ENCODE measurements at regions not wholly inside any gene's neighbourhood (a gene's known extent, or its start where the extent isn't known, plus 50 kb on each side); places are given as distances from the start of the nearest gene placed in this dataset.

GRCh38 chr20:41672282-41672681 lies 54.1 kb upstream of the CHD6 start:
- TF ChIP-seq POLR2AphosphoS5 (IDR thresholded peaks at IDR 0.05; ENCODE audit: low read depth) (no peak), CTCF (IDR thresholded peaks at IDR 0.05; ENCODE audit: insufficient read depth, low read length) (no peak)
- Histone ChIP-seq H3K27ac (replicated peaks) (no peak overlapping the region), H3K4me3 (replicated peaks; ENCODE audit: insufficient read depth, low read length) (no peak overlapping the region), H3K27me3 (ENCODE audit: insufficient read depth, poor library complexity, severe bottlenecking) (peaks cover under 1% of the 10 kb centered on the region)
- DNase-seq (ENCODE audit: low read depth in 1 of 2, low spot score in 1 of 2): no peak

- no peak for DNase-seq (ENCODE audit: low read depth in 1 of 2, low spot score in 1 of 2)
- Histone ChIP-seq H3K27me3 (ENCODE audit: insufficient read depth, poor library complexity, severe bottlenecking) (no peaks in the 10 kb centered on the region), H3K4me3 (replicated peaks; ENCODE audit: insufficient read depth, low read length) (no peak overlapping the region), H3K27ac (replicated peaks) (no peak overlapping the region)
- no peak for TF ChIP-seq CTCF (IDR thresholded peaks at IDR 0.05; ENCODE audit: insufficient read depth, low read length)
- TF ChIP-seq POLR2AphosphoS5 (IDR thresholded peaks at IDR 0.05; ENCODE audit: low read depth): no peak
These were observed 53.0 kb upstream of the CHD6 start for GRCh38 chr20:41671143-41671542.

GRCh38 chr20:41670631-41671030 lies 52.5 kb upstream of the CHD6 start:
- H3K27me3 ChIP-seq (ENCODE audit: insufficient read depth, poor library complexity, severe bottlenecking): no peaks in the 10 kb centered on the region
- H3K27ac ChIP-seq (replicated peaks): no peak overlapping the region
- no peak for TF ChIP-seq GABPA (IDR thresholded peaks at IDR 0.05; ENCODE audit: low read depth)
- no peak for TF ChIP-seq POLR2AphosphoS5 (IDR thresholded peaks at IDR 0.05; ENCODE audit: low read depth)
- no peak for TF ChIP-seq CTCF (IDR thresholded peaks at IDR 0.05; ENCODE audit: insufficient read depth, low read length)
- no peak for TF ChIP-seq REST (IDR thresholded peaks at IDR 0.05; ENCODE audit: insufficient replicate concordance, low read depth)
- TF ChIP-seq SPI1 (IDR thresholded peaks at IDR 0.05; ENCODE audit: borderline replicate concordance, low read depth): no peak
- DNase-seq (ENCODE audit: low read depth in 1 of 2, low spot score in 1 of 2): no peak
- H3K4me3 ChIP-seq (replicated peaks; ENCODE audit: insufficient read depth, low read length): no peak overlapping the region

GRCh38 chr20:41669708-41670263 lies 51.6 kb upstream of the CHD6 start:
- Histone ChIP-seq H3K27me3 (ENCODE audit: insufficient read depth, poor library complexity, severe bottlenecking) (no peaks in the 10 kb centered on the region), H3K27ac (replicated peaks) (no peak overlapping the region), H3K4me3 (replicated peaks; ENCODE audit: insufficient read depth, low read length) (no peak overlapping the region)
- no peak for TF ChIP-seq SPI1 (IDR thresholded peaks at IDR 0.05; ENCODE audit: borderline replicate concordance, low read depth)
- no peak for TF ChIP-seq GABPA (IDR thresholded peaks at IDR 0.05; ENCODE audit: low read depth)
- TF ChIP-seq POLR2AphosphoS5 (IDR thresholded peaks at IDR 0.05; ENCODE audit: low read depth): no peak
- no peak for TF ChIP-seq REST (IDR thresholded peaks at IDR 0.05; ENCODE audit: insufficient replicate concordance, low read depth)
- no peak for TF ChIP-seq CTCF (IDR thresholded peaks at IDR 0.05; ENCODE audit: insufficient read depth, low read length)
- DNase-seq (ENCODE audit: low read depth in 1 of 2, low spot score in 1 of 2): peak in 1 of 2 experiments; percentile 14

Data from HL-60 (cell line).